Endothelial cell of umbilical vein (primary cell): ENCODE measurements at regions not wholly inside any gene's neighbourhood (a gene's known extent, or its start where the extent isn't known, plus 50 kb on each side); places are given as distances from the start of the nearest gene placed in this dataset.

Experiments used
- BruUV-seq: library from RNA; stranded (reverse); fragments of 400-500 nt; replicated peaks from 2 replicates; lab custom pipeline; 2021; lab: Mats Ljungman, UMichigan
- CTCF ChIA-PET: fragments of 300-600, 350-600 bp; sonication (Branson Sonifier 250); formaldehyde crosslinking; loops from one replicate; lab custom pipeline; 2021; ENCODE audit warnings: antibody characterized with exemption, inconsistent platforms; lab: Charles Lee
- POLR2A ChIA-PET: fragments of 300-600, 350-600 bp; sonication (Branson Sonifier 250); formaldehyde crosslinking; loops from one replicate; lab custom pipeline; 2021; ENCODE audit warnings: antibody characterized with exemption, inconsistent platforms; lab: Charles Lee
- DNase-seq: peaks from one replicate; pipeline ENCODE4 v3.0.0-alpha.2; 2011; ENCODE audit warnings: low read depth, low spot score
- FAIRE-seq: peaks from 2 replicates; lab custom pipeline; 2011; peaks lifted over from hg19 to GRCh38; lab: Jason Lieb, UNC
- H2AFZ ChIP-seq: 2 replicates; pipeline ENCODE4 v1.6.0; 2012; ENCODE audit warnings: low read depth, low read length, control low read depth, inconsistent platforms
- H3K27ac ChIP-seq: 2 replicates; pipeline ENCODE4 v1.5.1; 2011; ENCODE audit warnings: low read depth, mild to moderate bottlenecking, control low read depth, low read length, moderate library complexity; ENCODE audit not compliant: insufficient read depth
- H3K27me3 ChIP-seq, 2 experiments: 2 replicates each; pipeline versions ENCODE4 v1.6.0 to v1.6.1; 2011; ENCODE audit warnings: low read length in 2 of 2, mixed read lengths in 1 of 2; ENCODE audit not compliant: control insufficient read depth in 2 of 2, insufficient read depth in 2 of 2
- H3K36me3 ChIP-seq, 2 experiments: 2 replicates in 1 of 2; 3 replicates in 1 of 2; pipeline ENCODE4 v1.5.1; 2011; ENCODE audit warnings: low read length in 2 of 2, mild to moderate bottlenecking in 1 of 2, moderate library complexity in 1 of 2; ENCODE audit not compliant: control insufficient read depth in 2 of 2, insufficient read depth in 2 of 2; ENCODE audit errors: extremely low read depth in 1 of 2
- H3K4me1 ChIP-seq: 3 replicates; pipeline ENCODE4 v1.5.1; 2011; ENCODE audit warnings: mild to moderate bottlenecking, low read length; ENCODE audit not compliant: control insufficient read depth, insufficient read depth; ENCODE audit errors: extremely low read depth
- H3K4me2 ChIP-seq: 2 replicates; pipeline ENCODE4 v1.6.1; 2011; ENCODE audit warnings: low read length, control low read depth, mixed read lengths; ENCODE audit not compliant: insufficient read depth
- H3K4me3 ChIP-seq, 3 experiments: fragments of 200-600 bp in 1 of 3; sonication (generic), shearing (Covaris generic) in 1 of 3; replicated peaks in 1 of 3; 2 replicates each; pipeline ENCODE4 v1.5.1; 2011 to 2016; ENCODE audit warnings: control low read depth in 3 of 3, low read length in 3 of 3, mild to moderate bottlenecking in 2 of 3, inconsistent platforms in 1 of 3, low read depth in 1 of 3, moderate library complexity in 1 of 3; ENCODE audit not compliant: insufficient read depth in 1 of 3
- H3K79me2 ChIP-seq: 2 replicates; pipeline ENCODE4 v1.6.0; 2012; ENCODE audit warnings: low read length, inconsistent platforms; ENCODE audit not compliant: control insufficient read depth, insufficient read depth
- H3K9ac ChIP-seq: replicated peaks from 2 replicates; pipeline ENCODE3; 2011; ENCODE audit warnings: low read length, control low read depth; ENCODE audit not compliant: insufficient read depth; ENCODE audit errors: extremely low read depth
- H3K9me1 ChIP-seq: replicated peaks from 3 replicates; pipeline ENCODE4 v1.6.0; 2011; ENCODE audit warnings: mild to moderate bottlenecking, low read length; ENCODE audit not compliant: control insufficient read depth, insufficient read depth; ENCODE audit errors: extremely low read depth
- H3K9me3 ChIP-seq: replicated peaks from 2 replicates; pipeline ENCODE4 v1.5.1; 2012; ENCODE audit warnings: low read length, inconsistent platforms; ENCODE audit not compliant: control insufficient read depth, insufficient read depth
- H4K20me1 ChIP-seq: replicated peaks from 2 replicates; pipeline ENCODE3; 2011; ENCODE audit warnings: mild to moderate bottlenecking, low read length; ENCODE audit not compliant: control insufficient read depth, insufficient read depth; ENCODE audit errors: extremely low read depth
- EZH2 ChIP-seq: IDR thresholded peaks from 2 replicates; pipeline ENCODE4 v1.6.1; 2012; ENCODE audit warnings: borderline replicate concordance, low read depth, mild to moderate bottlenecking, moderate library complexity, low read length, inconsistent platforms; ENCODE audit not compliant: severe bottlenecking
- FOS ChIP-seq: IDR thresholded peaks from 2 replicates; pipeline ENCODE4 v1.6.1; 2011; ENCODE audit warnings: mild to moderate bottlenecking, low read length, moderate library complexity, borderline replicate concordance; ENCODE audit not compliant: insufficient read depth
- GATA2 ChIP-seq: IDR thresholded peaks from 2 replicates; pipeline ENCODE4 v1.7.0; 2011; ENCODE audit warnings: low read depth, mild to moderate bottlenecking, moderate library complexity, mixed read lengths, low read length; ENCODE audit not compliant: insufficient read length, insufficient read depth
- JUN ChIP-seq: IDR thresholded peaks from 2 replicates; pipeline ENCODE4 v1.6.1; 2011; ENCODE audit warnings: borderline replicate concordance, low read depth; ENCODE audit not compliant: insufficient read length, insufficient read depth
- MYC ChIP-seq: IDR thresholded peaks from one replicate; pipeline ENCODE4 v1.6.1; 2011; ENCODE audit warnings: mild to moderate bottlenecking, low read depth, low read length
- POLR2A ChIP-seq: IDR thresholded peaks from 2 replicates; pipeline ENCODE4 v1.6.1; 2012; ENCODE audit warnings: low read depth, mild to moderate bottlenecking, control low read depth, low read length
- POLR2AphosphoS5 ChIP-seq: IDR thresholded peaks from 2 replicates; pipeline ENCODE4 v1.6.1; 2012; ENCODE audit warnings: low read depth, mild to moderate bottlenecking, control low read depth, low read length, moderate library complexity; ENCODE audit not compliant: insufficient read depth
- dilution Hi-C: fragments of 300-500 bp; cut with MboI; formaldehyde crosslinking; loops from one replicate; pipeline ENCODE4 v1.15.0; 2019; ENCODE audit warnings: low sequenced_read_pairs; ENCODE audit not compliant: extremely low pct_ligation_motif_present
- intact Hi-C: fragments of 100-400 bp; cut with micrococcal nuclease; formaldehyde crosslinking; loops from one replicate; pipeline ENCODE4 v1.10.0; 2022
- TF ChIP-seq, protein P1 (sequence below), 2 donors: IDR thresholded peaks; 1 replicate in 1 of 2; 2 replicates in 1 of 2; pipeline ENCODE4 v1.5.1; 2011; ENCODE audit warnings: low read length in 2 of 2, mild to moderate bottlenecking in 2 of 2, moderate library complexity in 2 of 2, control low read depth in 1 of 2, inconsistent platforms in 1 of 2, low read depth in 1 of 2; ENCODE audit not compliant: insufficient read depth in 1 of 2; ENCODE audit errors: extremely low read depth in 1 of 2
- TF ChIP-seq, protein P2 (sequence below): IDR thresholded peaks from 2 replicates; pipeline ENCODE4 v1.6.1; 2011; ENCODE audit not compliant: insufficient read depth, insufficient read length

DNA sequence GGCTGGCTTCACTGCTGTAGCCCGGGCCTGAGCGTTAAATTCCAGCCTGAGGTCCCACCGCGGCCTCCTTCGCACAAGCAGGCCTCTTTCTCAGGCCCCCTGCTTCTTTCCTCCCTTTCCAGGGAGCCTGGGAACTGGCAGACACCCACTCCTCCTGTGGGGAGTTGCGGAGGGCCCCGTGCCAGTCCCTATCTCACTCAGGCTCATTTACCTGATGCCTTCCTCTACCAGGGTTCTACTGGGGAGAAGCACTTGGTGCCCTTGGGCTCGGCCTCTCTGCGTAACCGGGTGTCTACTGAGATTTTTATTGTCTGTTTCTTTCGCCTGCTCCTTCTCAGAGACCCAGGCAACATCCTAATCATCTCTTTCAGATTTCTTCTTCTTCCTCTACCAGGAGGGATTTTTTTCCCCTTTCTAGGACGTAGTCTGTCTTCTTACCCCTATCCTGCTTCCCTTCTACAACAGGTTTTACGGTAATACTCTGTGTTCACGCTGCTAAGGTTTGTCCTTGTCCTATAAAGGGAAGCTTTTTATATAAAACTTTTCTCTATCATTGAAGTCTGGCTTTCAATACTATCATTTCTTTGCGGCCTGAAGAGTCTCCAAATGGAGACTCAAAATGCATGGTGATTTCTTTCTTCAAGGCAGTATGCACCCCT, 135.4 kb upstream of the GPR12 start:
- POLR2A ChIA-PET = no interaction called here
- Histone ChIP-seq H3K9me1 (no peaks in the 10 kb centered on the region), H3K4me2 (no peak overlapping the region), H3K79me2 (no peaks in the 10 kb centered on the region), H3K36me3 (no peaks in the 10 kb centered on the region), H3K9ac (no peak overlapping the region), H3K27me3 (no peaks in the 10 kb centered on the region), H3K4me1 (peaks cover 6% of the 10 kb centered on the region), H2AFZ (no peak overlapping the region), H3K4me3 (no peak overlapping the region), H4K20me1 (no peaks in the 10 kb centered on the region), H3K27ac (no peak overlapping the region), H3K9me3 (no peaks in the 10 kb centered on the region)
- TF ChIP-seq FOS (no peak), GATA2 (no peak), EZH2 (no peak), POLR2AphosphoS5 (no peak), POLR2A (no peak), MYC (no peak), JUN (no peak)
- TF ChIP-seq, protein P1, sequence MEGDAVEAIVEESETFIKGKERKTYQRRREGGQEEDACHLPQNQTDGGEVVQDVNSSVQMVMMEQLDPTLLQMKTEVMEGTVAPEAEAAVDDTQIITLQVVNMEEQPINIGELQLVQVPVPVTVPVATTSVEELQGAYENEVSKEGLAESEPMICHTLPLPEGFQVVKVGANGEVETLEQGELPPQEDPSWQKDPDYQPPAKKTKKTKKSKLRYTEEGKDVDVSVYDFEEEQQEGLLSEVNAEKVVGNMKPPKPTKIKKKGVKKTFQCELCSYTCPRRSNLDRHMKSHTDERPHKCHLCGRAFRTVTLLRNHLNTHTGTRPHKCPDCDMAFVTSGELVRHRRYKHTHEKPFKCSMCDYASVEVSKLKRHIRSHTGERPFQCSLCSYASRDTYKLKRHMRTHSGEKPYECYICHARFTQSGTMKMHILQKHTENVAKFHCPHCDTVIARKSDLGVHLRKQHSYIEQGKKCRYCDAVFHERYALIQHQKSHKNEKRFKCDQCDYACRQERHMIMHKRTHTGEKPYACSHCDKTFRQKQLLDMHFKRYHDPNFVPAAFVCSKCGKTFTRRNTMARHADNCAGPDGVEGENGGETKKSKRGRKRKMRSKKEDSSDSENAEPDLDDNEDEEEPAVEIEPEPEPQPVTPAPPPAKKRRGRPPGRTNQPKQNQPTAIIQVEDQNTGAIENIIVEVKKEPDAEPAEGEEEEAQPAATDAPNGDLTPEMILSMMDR (IDR thresholded peaks at IDR 0.05; ENCODE audit: extremely low read depth in 1 of 2, insufficient read depth in 1 of 2, low read depth in 1 of 2, low read length in 2 of 2) = no peak
- TF ChIP-seq, protein P2, sequence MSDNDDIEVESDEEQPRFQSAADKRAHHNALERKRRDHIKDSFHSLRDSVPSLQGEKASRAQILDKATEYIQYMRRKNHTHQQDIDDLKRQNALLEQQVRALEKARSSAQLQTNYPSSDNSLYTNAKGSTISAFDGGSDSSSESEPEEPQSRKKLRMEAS = no peak
- dilution Hi-C loops = no loop called here
- DNase-seq = no peak
- no TSS peak for BruUV-seq
- no peak for FAIRE-seq
- CTCF ChIA-PET = no interaction called here
- intact Hi-C loops = no loop called here
